Endothelial cell of umbilical vein (primary cell): ENCODE measurements at regions not wholly inside any gene's neighbourhood (a gene's known extent, or its start where the extent isn't known, plus 50 kb on each side); places are given as distances from the start of the nearest gene placed in this dataset.

Source experiments
- BruUV-seq: library from RNA; stranded (reverse); fragments of 400-500 nt; replicated peaks from 2 replicates; lab custom pipeline; 2021; lab: Mats Ljungman, UMichigan
- CTCF ChIA-PET: fragments of 300-600, 350-600 bp; sonication (Branson Sonifier 250); formaldehyde crosslinking; loops from one replicate; lab custom pipeline; 2021; ENCODE audit warnings: antibody characterized with exemption, inconsistent platforms; lab: Charles Lee
- POLR2A ChIA-PET: fragments of 300-600, 350-600 bp; sonication (Branson Sonifier 250); formaldehyde crosslinking; loops from one replicate; lab custom pipeline; 2021; ENCODE audit warnings: antibody characterized with exemption, inconsistent platforms; lab: Charles Lee
- DNase-seq: peaks from one replicate; pipeline ENCODE4 v3.0.0-alpha.2; 2011; ENCODE audit warnings: low read depth, low spot score
- FAIRE-seq: peaks from 2 replicates; lab custom pipeline; 2011; peaks lifted over from hg19 to GRCh38; lab: Jason Lieb, UNC
- H2AFZ ChIP-seq: 2 replicates; pipeline ENCODE4 v1.6.0; 2012; ENCODE audit warnings: low read depth, low read length, control low read depth, inconsistent platforms
- H3K27ac ChIP-seq: 2 replicates; pipeline ENCODE4 v1.5.1; 2011; ENCODE audit warnings: low read depth, mild to moderate bottlenecking, control low read depth, low read length, moderate library complexity; ENCODE audit not compliant: insufficient read depth
- H3K27me3 ChIP-seq, 2 experiments: 2 replicates each; pipeline versions ENCODE4 v1.6.0 to v1.6.1; 2011; ENCODE audit warnings: low read length in 2 of 2, mixed read lengths in 1 of 2; ENCODE audit not compliant: control insufficient read depth in 2 of 2, insufficient read depth in 2 of 2
- H3K36me3 ChIP-seq, 2 experiments: 2 replicates in 1 of 2; 3 replicates in 1 of 2; pipeline ENCODE4 v1.5.1; 2011; ENCODE audit warnings: low read length in 2 of 2, mild to moderate bottlenecking in 1 of 2, moderate library complexity in 1 of 2; ENCODE audit not compliant: control insufficient read depth in 2 of 2, insufficient read depth in 2 of 2; ENCODE audit errors: extremely low read depth in 1 of 2
- H3K4me1 ChIP-seq: 3 replicates; pipeline ENCODE4 v1.5.1; 2011; ENCODE audit warnings: mild to moderate bottlenecking, low read length; ENCODE audit not compliant: control insufficient read depth, insufficient read depth; ENCODE audit errors: extremely low read depth
- H3K4me2 ChIP-seq: 2 replicates; pipeline ENCODE4 v1.6.1; 2011; ENCODE audit warnings: low read length, control low read depth, mixed read lengths; ENCODE audit not compliant: insufficient read depth
- H3K4me3 ChIP-seq, 3 experiments: fragments of 200-600 bp in 1 of 3; sonication (generic), shearing (Covaris generic) in 1 of 3; replicated peaks in 1 of 3; 2 replicates each; pipeline ENCODE4 v1.5.1; 2011 to 2016; ENCODE audit warnings: control low read depth in 3 of 3, low read length in 3 of 3, mild to moderate bottlenecking in 2 of 3, inconsistent platforms in 1 of 3, low read depth in 1 of 3, moderate library complexity in 1 of 3; ENCODE audit not compliant: insufficient read depth in 1 of 3
- H3K79me2 ChIP-seq: 2 replicates; pipeline ENCODE4 v1.6.0; 2012; ENCODE audit warnings: low read length, inconsistent platforms; ENCODE audit not compliant: control insufficient read depth, insufficient read depth
- H3K9ac ChIP-seq: replicated peaks from 2 replicates; pipeline ENCODE3; 2011; ENCODE audit warnings: low read length, control low read depth; ENCODE audit not compliant: insufficient read depth; ENCODE audit errors: extremely low read depth
- H3K9me1 ChIP-seq: replicated peaks from 3 replicates; pipeline ENCODE4 v1.6.0; 2011; ENCODE audit warnings: mild to moderate bottlenecking, low read length; ENCODE audit not compliant: control insufficient read depth, insufficient read depth; ENCODE audit errors: extremely low read depth
- H3K9me3 ChIP-seq: replicated peaks from 2 replicates; pipeline ENCODE4 v1.5.1; 2012; ENCODE audit warnings: low read length, inconsistent platforms; ENCODE audit not compliant: control insufficient read depth, insufficient read depth
- H4K20me1 ChIP-seq: replicated peaks from 2 replicates; pipeline ENCODE3; 2011; ENCODE audit warnings: mild to moderate bottlenecking, low read length; ENCODE audit not compliant: control insufficient read depth, insufficient read depth; ENCODE audit errors: extremely low read depth
- CTCF ChIP-seq, 2 donors: IDR thresholded peaks; 1 replicate in 1 of 2; 2 replicates in 1 of 2; pipeline ENCODE4 v1.5.1; 2011; ENCODE audit warnings: low read length in 2 of 2, mild to moderate bottlenecking in 2 of 2, moderate library complexity in 2 of 2, control low read depth in 1 of 2, inconsistent platforms in 1 of 2, low read depth in 1 of 2; ENCODE audit not compliant: insufficient read depth in 1 of 2; ENCODE audit errors: extremely low read depth in 1 of 2
- EZH2 ChIP-seq: IDR thresholded peaks from 2 replicates; pipeline ENCODE4 v1.6.1; 2012; ENCODE audit warnings: borderline replicate concordance, low read depth, mild to moderate bottlenecking, moderate library complexity, low read length, inconsistent platforms; ENCODE audit not compliant: severe bottlenecking
- FOS ChIP-seq: IDR thresholded peaks from 2 replicates; pipeline ENCODE4 v1.6.1; 2011; ENCODE audit warnings: mild to moderate bottlenecking, low read length, moderate library complexity, borderline replicate concordance; ENCODE audit not compliant: insufficient read depth
- GATA2 ChIP-seq: IDR thresholded peaks from 2 replicates; pipeline ENCODE4 v1.7.0; 2011; ENCODE audit warnings: low read depth, mild to moderate bottlenecking, moderate library complexity, mixed read lengths, low read length; ENCODE audit not compliant: insufficient read length, insufficient read depth
- JUN ChIP-seq: IDR thresholded peaks from 2 replicates; pipeline ENCODE4 v1.6.1; 2011; ENCODE audit warnings: borderline replicate concordance, low read depth; ENCODE audit not compliant: insufficient read length, insufficient read depth
- MAX ChIP-seq: IDR thresholded peaks from 2 replicates; pipeline ENCODE4 v1.6.1; 2011; ENCODE audit not compliant: insufficient read depth, insufficient read length
- MYC ChIP-seq: IDR thresholded peaks from one replicate; pipeline ENCODE4 v1.6.1; 2011; ENCODE audit warnings: mild to moderate bottlenecking, low read depth, low read length
- POLR2A ChIP-seq: IDR thresholded peaks from 2 replicates; pipeline ENCODE4 v1.6.1; 2012; ENCODE audit warnings: low read depth, mild to moderate bottlenecking, control low read depth, low read length
- POLR2AphosphoS5 ChIP-seq: IDR thresholded peaks from 2 replicates; pipeline ENCODE4 v1.6.1; 2012; ENCODE audit warnings: low read depth, mild to moderate bottlenecking, control low read depth, low read length, moderate library complexity; ENCODE audit not compliant: insufficient read depth
- dilution Hi-C: fragments of 300-500 bp; cut with MboI; formaldehyde crosslinking; loops from one replicate; pipeline ENCODE4 v1.15.0; 2019; ENCODE audit warnings: low sequenced_read_pairs; ENCODE audit not compliant: extremely low pct_ligation_motif_present
- intact Hi-C: fragments of 100-400 bp; cut with micrococcal nuclease; formaldehyde crosslinking; loops from one replicate; pipeline ENCODE4 v1.10.0; 2022

- no TSS peak for BruUV-seq
- Histone ChIP-seq H3K27me3 (no peaks in the 10 kb centered on the region), H2AFZ (no peak overlapping the region), H3K27ac (no peak overlapping the region), H4K20me1 (no peaks in the 10 kb centered on the region), H3K79me2 (peaks cover 10% of the 10 kb centered on the region), H3K9me1 (no peaks in the 10 kb centered on the region), H3K9me3 (no peaks in the 10 kb centered on the region), H3K9ac (no peak overlapping the region), H3K36me3 (peaks cover 2 to 8% of the 10 kb centered on the region in 2 experiments), H3K4me1 (no peaks in the 10 kb centered on the region), H3K4me3 (no peak overlapping the region), H3K4me2 (no peak overlapping the region)
- ChIA-PET POLR2A (no interaction called here), CTCF (interaction anchor here (0.9 to 1.7 kb wide), 3 partner anchors 10 to 23 kb away, joined by 3 to 6 read pairs (median 3); no protein-coding TSS in a partner anchor)
- intact Hi-C loops (no loop called here), dilution Hi-C loops (no loop called here)
- no peak for TF ChIP-seq GATA2
- no peak for TF ChIP-seq CTCF (IDR thresholded peaks at IDR 0.05; ENCODE audit: extremely low read depth in 1 of 2, insufficient read depth in 1 of 2, low read depth in 1 of 2, low read length in 2 of 2)
- TF ChIP-seq EZH2: no peak
- TF ChIP-seq MAX: no peak
- no peak for TF ChIP-seq MYC
- TF ChIP-seq FOS: no peak
- no peak for TF ChIP-seq POLR2A
- no peak for TF ChIP-seq JUN
- TF ChIP-seq POLR2AphosphoS5: no peak
- no peak for FAIRE-seq
- no peak for DNase-seq
Measured at GRCh38 chr17:21535686-21536375, 156.5 kb upstream of the KCNJ18 start.
